ENCODE measurements at regions not wholly inside any gene's neighbourhood (a gene's known extent, or its start where the extent isn't known, plus 50 kb on each side); places are given as distances from the start of the nearest gene placed in this dataset.
"Not testable (repeated sequence)": the region's sequence is repeated elsewhere in the genome, so short reads cannot be mapped to it uniquely, and the experiment has no call there.

DNA sequence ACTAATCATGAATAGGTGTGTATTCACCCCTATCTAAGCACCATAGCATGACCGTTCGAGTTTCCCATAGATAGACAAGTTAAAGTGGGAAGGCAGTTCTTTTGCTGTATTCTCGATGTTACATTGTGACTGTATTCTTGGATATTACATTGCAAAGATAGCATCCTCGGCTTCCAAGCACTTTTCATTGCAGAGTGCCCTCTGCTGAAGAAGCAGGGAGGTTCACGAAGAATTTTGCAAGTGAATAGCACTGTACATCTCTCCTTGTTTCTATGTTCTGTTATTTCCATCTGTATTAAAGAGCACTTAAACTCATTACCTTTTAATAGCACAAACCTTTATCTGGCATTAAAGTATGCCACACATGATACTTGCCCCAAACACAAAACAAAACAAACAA lies 426.7 kb upstream of the ARX start:
- H3K27me3 Mint-ChIP-seq = no peaks in the 10 kb centered on the region
- no peaks in the 10 kb centered on the region for H3K27me3 ChIP-seq (ENCODE audit: insufficient read depth, low read length, poor library complexity, severe bottlenecking)
- no peak overlapping the region for H3K4me3 ChIP-seq (ENCODE audit: low read length)
- CTCF ChIA-PET = no interaction called here
- no peaks in the 10 kb centered on the region for H3K4me1 Mint-ChIP-seq
- no peak overlapping the region for H3K27ac Mint-ChIP-seq
- H3K36me3 ChIP-seq (ENCODE audit: insufficient read depth, low read length) = no peaks in the 10 kb centered on the region
- no peak overlapping the region for H3K27ac ChIP-seq (ENCODE audit: low read depth, low read length)
- H3K9me3 ChIP-seq (ENCODE audit: low read length) = no peaks in the 10 kb centered on the region
- no peak for DNase-seq
- H3K9me3 Mint-ChIP-seq = no peaks in the 10 kb centered on the region
- no peaks in the 10 kb centered on the region for H3K4me1 ChIP-seq (ENCODE audit: insufficient read depth, low read length)
- POLR2A ChIA-PET = no interaction called here
- no peak overlapping the region for H3K4me3 Mint-ChIP-seq
- no peaks in the 10 kb centered on the region for H3K36me3 Mint-ChIP-seq

DNA sequence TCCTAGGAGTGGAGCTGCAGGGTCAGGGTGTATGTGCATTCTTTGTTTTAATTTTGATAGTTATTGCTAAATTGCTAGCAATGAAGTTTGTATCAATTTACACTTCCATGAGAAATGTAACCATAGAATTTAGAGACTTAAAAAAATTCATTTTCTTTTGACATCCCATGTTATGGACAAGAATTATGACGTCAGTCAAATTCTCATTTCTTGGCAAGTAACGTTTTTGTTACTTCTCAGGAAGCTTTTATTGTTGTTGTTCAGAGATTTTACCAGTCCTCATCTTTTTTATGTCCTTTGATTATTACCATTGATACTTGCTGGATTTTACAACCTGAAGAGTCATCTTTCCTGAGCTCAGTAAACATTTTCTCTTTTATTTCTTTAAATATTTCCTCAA lies 417.5 kb upstream of the ARX start:
- Histone ChIP-seq H3K9me3 (ENCODE audit: low read length) (no peaks in the 10 kb centered on the region), H3K27ac (ENCODE audit: low read depth, low read length) (no peak overlapping the region), H3K27me3 (ENCODE audit: insufficient read depth, low read length, poor library complexity, severe bottlenecking) (no peaks in the 10 kb centered on the region), H3K36me3 (ENCODE audit: insufficient read depth, low read length) (no peaks in the 10 kb centered on the region), H3K4me1 (ENCODE audit: insufficient read depth, low read length) (no peaks in the 10 kb centered on the region), H3K4me3 (ENCODE audit: low read length) (no peak overlapping the region)
- Mint-ChIP-seq H3K27ac (no peak overlapping the region), H3K9me3 (peaks cover 0 to 4% (median 4%) of the 10 kb centered on the region in 5 donors), H3K4me1 (no peaks in the 10 kb centered on the region), H3K36me3 (no peaks in the 10 kb centered on the region), H3K27me3 (no peaks in the 10 kb centered on the region), H3K4me3 (no peak overlapping the region)
- ChIA-PET CTCF (no interaction called here), POLR2A (no interaction called here)
- no peak for DNase-seq

DNA sequence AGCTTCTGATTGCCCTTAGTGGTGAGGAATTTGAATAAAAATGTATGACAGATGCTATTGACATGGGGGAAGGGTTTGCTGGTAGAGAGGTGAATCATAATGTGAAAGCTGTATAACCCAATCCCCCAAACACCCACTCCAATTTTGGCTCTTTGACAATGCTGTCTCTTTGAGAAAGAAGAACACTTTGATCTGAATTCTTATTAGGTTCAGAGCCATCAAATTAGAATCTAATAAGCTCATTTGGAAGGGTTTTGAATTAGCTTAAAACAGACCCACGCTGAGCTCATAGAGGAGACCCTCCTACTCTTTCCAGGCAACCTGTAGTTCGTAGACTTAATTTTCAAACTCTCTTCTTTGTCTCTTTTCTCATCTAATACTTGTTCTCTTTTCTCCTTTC lies 416.6 kb upstream of the ARX start:
- Mint-ChIP-seq H3K36me3 (no peaks in the 10 kb centered on the region), H3K27ac (no peak overlapping the region), H3K27me3 (no peaks in the 10 kb centered on the region), H3K4me1 (no peaks in the 10 kb centered on the region), H3K9me3 (peaks cover 0 to 4% (median 4%) of the 10 kb centered on the region in 5 donors), H3K4me3 (no peak overlapping the region)
- CTCF ChIA-PET = no interaction called here
- Histone ChIP-seq H3K4me3 (ENCODE audit: low read length) (no peak overlapping the region), H3K9me3 (ENCODE audit: low read length) (no peaks in the 10 kb centered on the region), H3K36me3 (ENCODE audit: insufficient read depth, low read length) (no peaks in the 10 kb centered on the region), H3K27me3 (ENCODE audit: insufficient read depth, low read length, poor library complexity, severe bottlenecking) (no peaks in the 10 kb centered on the region), H3K4me1 (ENCODE audit: insufficient read depth, low read length) (no peaks in the 10 kb centered on the region), H3K27ac (ENCODE audit: low read depth, low read length) (no peak overlapping the region)
- POLR2A ChIA-PET = no interaction called here
- no peak for DNase-seq

DNA sequence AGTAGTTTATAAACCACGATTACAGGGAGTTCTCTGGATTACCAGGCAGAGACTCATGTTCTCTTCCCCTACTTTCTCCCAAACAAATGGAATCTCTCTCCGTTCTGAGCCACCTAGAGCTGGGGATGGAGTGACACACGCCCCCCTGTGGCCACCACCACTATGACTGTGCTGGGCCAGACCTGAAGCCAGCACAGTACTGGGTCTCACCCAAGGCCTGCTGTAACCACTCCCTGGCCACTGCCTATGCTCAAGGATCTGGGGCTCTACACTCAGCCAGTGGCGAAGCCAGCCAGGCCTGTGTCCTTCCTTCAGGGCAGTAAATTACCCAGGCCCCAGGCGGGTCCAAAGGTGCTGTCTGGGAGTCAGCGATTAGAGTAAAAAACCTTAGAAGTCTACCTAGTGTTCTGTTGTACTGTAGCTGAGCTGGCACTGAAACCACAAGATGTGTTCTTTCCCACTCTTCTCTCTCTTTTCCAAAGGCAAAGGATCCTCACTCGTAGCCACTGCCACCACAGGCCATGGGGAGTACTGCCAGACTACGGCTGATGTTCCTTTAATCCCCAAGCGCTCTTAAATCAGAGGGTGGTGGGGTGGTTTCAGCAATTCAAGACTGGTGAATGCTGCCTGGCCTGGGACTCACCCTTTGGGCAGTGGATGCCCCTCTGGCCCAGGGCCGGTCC lies 412.2 kb upstream of the ARX start:
- Mint-ChIP-seq H3K27me3 (no peaks in the 10 kb centered on the region), H3K9me3 (peaks cover 0 to 6% (median 2%) of the 10 kb centered on the region in 5 donors), H3K4me1 (no peaks in the 10 kb centered on the region), H3K27ac (no peak overlapping the region), H3K4me3 (no peak overlapping the region), H3K36me3 (no peaks in the 10 kb centered on the region)
- Histone ChIP-seq H3K27ac (ENCODE audit: low read depth, low read length) (no peak overlapping the region), H3K27me3 (ENCODE audit: insufficient read depth, low read length, poor library complexity, severe bottlenecking) (no peaks in the 10 kb centered on the region), H3K36me3 (ENCODE audit: insufficient read depth, low read length) (no peaks in the 10 kb centered on the region), H3K4me1 (ENCODE audit: insufficient read depth, low read length) (no peaks in the 10 kb centered on the region), H3K9me3 (ENCODE audit: low read length) (no peaks in the 10 kb centered on the region), H3K4me3 (ENCODE audit: low read length) (no peak overlapping the region)
- POLR2A ChIA-PET = no interaction called here
- CTCF ChIA-PET = no interaction called here
- no peak for DNase-seq

DNA sequence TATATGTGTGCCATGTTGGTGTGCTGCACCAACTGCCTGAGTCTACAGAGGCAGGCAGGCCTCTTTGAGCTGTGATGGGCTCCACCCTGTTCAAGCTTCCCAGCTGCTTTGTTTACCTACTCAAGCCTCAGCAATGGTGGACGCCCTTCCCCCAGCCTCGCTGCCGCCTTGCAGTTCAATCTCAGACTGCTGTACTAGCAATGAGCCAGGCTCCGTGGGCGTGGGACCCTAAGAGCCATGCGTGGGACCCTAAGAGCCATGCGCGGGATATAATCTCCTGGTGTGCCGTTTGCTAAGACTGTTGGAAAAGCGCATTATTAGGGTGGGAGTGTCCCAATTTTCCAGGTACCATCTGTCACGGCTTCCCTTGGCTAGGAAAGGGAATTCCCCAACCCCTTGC lies 388.4 kb upstream of the ARX start:
- H3K4me1 ChIP-seq (ENCODE audit: insufficient read depth, low read length); CTCF ChIA-PET; POLR2A ChIA-PET; H3K4me3 ChIP-seq (ENCODE audit: low read length); H3K27ac Mint-ChIP-seq; H3K9me3 ChIP-seq (ENCODE audit: low read length); H3K27me3 ChIP-seq (ENCODE audit: insufficient read depth, low read length, poor library complexity, severe bottlenecking); H3K4me1 Mint-ChIP-seq; H3K36me3 Mint-ChIP-seq; H3K4me3 Mint-ChIP-seq; H3K27ac ChIP-seq (ENCODE audit: low read depth, low read length); H3K27me3 Mint-ChIP-seq; DNase-seq; H3K36me3 ChIP-seq (ENCODE audit: insufficient read depth, low read length): not testable (repeated sequence)
- H3K9me3 Mint-ChIP-seq = peaks cover 0 to 14% (median 3%) of the 10 kb centered on the region in 5 donors

DNA sequence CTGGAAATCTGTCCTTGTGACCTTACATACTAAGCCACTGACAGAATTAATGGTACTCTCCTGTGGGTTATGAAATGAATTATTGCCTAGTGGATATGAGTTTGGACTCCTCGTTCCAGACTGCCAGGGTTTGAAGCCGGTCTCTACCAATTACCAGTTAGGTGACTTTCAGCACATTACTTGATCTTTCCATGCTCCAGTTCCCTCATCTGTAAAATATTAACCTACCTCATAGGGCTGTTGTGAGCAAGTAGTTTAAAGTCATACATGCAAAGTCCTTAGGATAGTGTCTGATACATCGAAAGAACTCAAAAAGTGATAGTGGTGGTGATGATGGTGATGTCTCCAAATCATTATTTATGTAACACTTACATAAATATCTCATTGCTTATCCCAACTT lies 373.5 kb upstream of the ARX start:
- no peaks in the 10 kb centered on the region for H3K27me3 Mint-ChIP-seq
- no peak overlapping the region for H3K27ac ChIP-seq (ENCODE audit: low read depth, low read length)
- H3K4me1 Mint-ChIP-seq = no peaks in the 10 kb centered on the region
- no peaks in the 10 kb centered on the region for H3K27me3 ChIP-seq (ENCODE audit: insufficient read depth, low read length, poor library complexity, severe bottlenecking)
- H3K4me1 ChIP-seq (ENCODE audit: insufficient read depth, low read length) = no peaks in the 10 kb centered on the region
- no peak for DNase-seq
- no peak overlapping the region for H3K4me3 ChIP-seq (ENCODE audit: low read length)
- H3K9me3 ChIP-seq (ENCODE audit: low read length) = no peaks in the 10 kb centered on the region
- ChIA-PET CTCF (no interaction called here), POLR2A (no interaction called here)
- H3K36me3 ChIP-seq (ENCODE audit: insufficient read depth, low read length) = no peaks in the 10 kb centered on the region
- no peak overlapping the region for H3K4me3 Mint-ChIP-seq
- H3K27ac Mint-ChIP-seq = no peak overlapping the region
- no peaks in the 10 kb centered on the region for H3K36me3 Mint-ChIP-seq
- H3K9me3 Mint-ChIP-seq = peaks cover 0 to 9% (median 8%) of the 10 kb centered on the region in 5 donors

DNA sequence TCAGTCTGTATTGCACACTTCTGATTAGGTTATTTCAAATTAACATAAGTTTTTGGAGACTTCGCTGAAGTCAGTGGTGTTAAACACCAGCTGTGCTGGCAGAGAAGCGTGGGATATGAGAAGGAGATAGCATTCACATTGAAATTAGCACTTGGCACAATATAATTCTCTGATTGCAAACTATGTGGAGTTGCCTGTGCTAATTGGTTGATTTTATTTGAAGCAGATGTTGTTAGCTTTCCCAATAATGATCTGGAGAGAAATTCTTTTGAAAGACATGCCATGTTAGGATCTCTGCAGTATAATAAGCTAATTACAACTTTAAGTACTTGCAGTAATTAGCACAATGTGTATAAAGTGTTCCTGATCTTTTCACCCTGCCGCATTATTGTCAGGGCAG lies 367.4 kb upstream of the ARX start:
- no peak for DNase-seq
- H3K27me3 Mint-ChIP-seq = no peaks in the 10 kb centered on the region

DNA sequence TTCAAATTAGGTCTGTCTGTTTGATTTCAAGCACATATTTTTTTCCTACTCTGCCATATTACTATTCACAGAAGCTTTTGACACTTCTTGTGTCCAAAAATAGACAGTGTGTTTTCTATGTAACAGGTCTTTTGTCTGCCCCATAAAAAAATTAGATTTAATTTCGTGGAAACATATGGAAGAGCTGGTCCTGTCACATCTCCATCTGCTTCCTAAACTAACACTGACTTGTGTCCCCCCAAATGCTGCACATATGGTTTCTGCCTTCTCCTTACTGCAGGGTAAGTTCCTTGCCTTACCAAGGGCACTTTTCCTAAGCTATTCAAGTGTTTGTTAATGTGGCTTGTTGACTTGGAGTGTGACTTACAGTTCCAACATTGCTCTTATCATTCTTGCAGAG lies 340.7 kb upstream of the ARX start:
- Mint-ChIP-seq H3K27me3 (peaks cover 0 to 2% of the 10 kb centered on the region in 2 donors), H3K27ac (no peak overlapping the region), H3K9me3 (peaks cover 0 to 2% (median 0%) of the 10 kb centered on the region in 5 donors), H3K4me3 (no peak overlapping the region), H3K4me1 (no peaks in the 10 kb centered on the region), H3K36me3 (no peaks in the 10 kb centered on the region)
- no peak for DNase-seq
- H3K27ac ChIP-seq (ENCODE audit: low read depth, low read length) = no peak overlapping the region
- no peaks in the 10 kb centered on the region for H3K4me1 ChIP-seq (ENCODE audit: insufficient read depth, low read length)
- no peaks in the 10 kb centered on the region for H3K9me3 ChIP-seq (ENCODE audit: low read length)
- H3K36me3 ChIP-seq (ENCODE audit: insufficient read depth, low read length) = no peaks in the 10 kb centered on the region
- no peaks in the 10 kb centered on the region for H3K27me3 ChIP-seq (ENCODE audit: insufficient read depth, low read length, poor library complexity, severe bottlenecking)
- no peak overlapping the region for H3K4me3 ChIP-seq (ENCODE audit: low read length)
- POLR2A ChIA-PET = no interaction called here
- CTCF ChIA-PET = no interaction called here

More for the DNA sequence above, 367.4 kb upstream of the ARX start:
- Mint-ChIP-seq H3K27ac (no peak overlapping the region), H3K36me3 (no peaks in the 10 kb centered on the region), H3K9me3 (no peaks in the 10 kb centered on the region), H3K4me3 (no peak overlapping the region), H3K4me1 (no peaks in the 10 kb centered on the region)
- Histone ChIP-seq H3K4me1 (ENCODE audit: insufficient read depth, low read length) (no peaks in the 10 kb centered on the region), H3K27me3 (ENCODE audit: insufficient read depth, low read length, poor library complexity, severe bottlenecking) (no peaks in the 10 kb centered on the region), H3K4me3 (ENCODE audit: low read length) (no peak overlapping the region), H3K27ac (ENCODE audit: low read depth, low read length) (no peak overlapping the region), H3K36me3 (ENCODE audit: insufficient read depth, low read length) (no peaks in the 10 kb centered on the region), H3K9me3 (ENCODE audit: low read length) (no peaks in the 10 kb centered on the region)
- CTCF ChIA-PET = no interaction called here
- POLR2A ChIA-PET = no interaction called here

Measured in CD8-positive, alpha-beta memory T cell (primary cell).